Inflammatory macrophage treated with lipopolysaccharide for 4 hours (primary cell): ENCODE measurements at regions not wholly inside any gene's neighbourhood (a gene's known extent, or its start where the extent isn't known, plus 50 kb on each side); places are given as distances from the start of the nearest gene placed in this dataset.

Experiments
- DNase-seq: peaks from one replicate; pipeline ENCODE4 v3.0.0-alpha.2; 2020

DNA sequence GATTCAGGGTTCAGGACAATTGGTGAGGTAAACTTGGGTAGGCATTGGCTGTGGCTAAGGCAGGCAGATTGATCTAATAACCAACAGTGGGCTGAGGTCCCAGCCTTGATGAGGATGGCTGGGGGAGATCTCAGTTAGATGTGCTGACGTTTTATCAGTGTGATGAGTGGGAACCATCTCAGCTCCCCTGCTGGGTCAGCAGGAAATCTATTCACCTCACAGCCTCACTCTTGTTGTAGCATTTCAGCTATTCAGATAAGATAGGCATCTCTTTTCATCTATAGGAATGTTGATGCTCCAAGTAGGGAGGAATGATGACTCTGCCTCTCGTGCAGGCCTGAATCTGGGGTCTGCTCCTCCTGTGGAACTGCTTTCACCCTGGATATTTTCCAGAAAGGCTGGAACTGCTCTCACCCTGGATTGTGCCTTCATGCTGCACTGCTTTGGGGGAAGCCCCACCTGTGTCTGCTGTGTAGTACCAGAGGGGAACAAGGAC, 973.7 kb downstream of the NSUN3 start:
- DNase-seq, result no peak

DNA sequence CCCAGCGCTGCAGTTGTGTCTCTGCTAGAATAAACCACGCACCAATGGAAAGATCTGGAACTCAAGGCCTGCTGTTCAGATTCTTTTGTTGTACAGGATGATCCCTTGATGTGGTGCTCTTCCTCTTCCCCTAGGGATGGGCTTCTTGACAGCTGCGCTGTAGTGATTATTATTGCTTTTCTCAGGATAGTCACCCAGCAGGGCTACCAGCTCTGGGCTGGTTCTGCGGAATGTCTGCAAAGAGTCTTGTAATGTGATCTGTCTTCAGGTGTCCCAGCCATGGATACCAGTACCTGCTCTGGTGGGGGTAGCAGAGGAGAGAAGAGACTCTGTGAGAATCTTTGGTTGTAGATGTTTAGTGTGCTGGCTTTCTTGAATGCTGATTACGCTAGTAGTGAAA, 974.2 kb downstream of the NSUN3 start:
- DNase-seq, result no peak

DNA sequence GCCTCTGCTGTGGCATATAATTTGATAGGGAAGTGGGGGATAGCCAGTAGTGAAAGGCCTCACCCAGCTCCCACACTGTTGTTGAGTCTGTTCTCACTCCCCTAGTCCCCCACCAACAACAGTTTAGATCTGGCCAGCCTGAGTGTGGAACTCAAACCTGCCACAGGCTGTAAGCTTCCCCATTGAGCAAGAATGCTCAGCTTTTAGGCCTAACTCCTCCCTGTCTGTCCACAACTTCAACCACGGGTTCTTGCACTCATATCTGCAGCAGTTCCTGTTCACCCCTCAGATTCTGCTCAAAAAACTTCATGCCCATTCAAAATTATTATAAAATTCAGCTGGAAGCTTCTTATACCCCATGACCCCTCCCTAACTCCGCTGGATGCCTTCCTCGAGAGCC, 975.1 kb downstream of the NSUN3 start:
- no peak for DNase-seq

DNA sequence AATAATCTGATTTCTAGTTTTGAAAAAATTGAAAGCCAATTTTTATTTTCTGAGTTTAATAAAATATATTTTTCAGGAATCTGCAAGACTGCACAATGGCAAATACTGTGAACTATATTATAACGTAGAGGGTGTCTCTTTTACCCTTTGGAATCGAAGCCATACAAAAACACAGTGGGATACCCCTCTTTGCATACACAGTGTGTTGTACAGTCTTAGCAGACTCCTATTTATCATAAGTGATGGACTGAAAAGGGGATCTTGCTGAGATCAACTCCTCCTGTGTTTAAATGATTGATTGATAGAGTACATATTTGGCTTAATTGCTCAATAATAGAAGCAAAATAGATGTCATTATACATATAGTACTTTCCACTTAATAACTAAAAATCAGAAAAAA, 981.2 kb downstream of the NSUN3 start:
- DNase-seq, result no peak

DNA sequence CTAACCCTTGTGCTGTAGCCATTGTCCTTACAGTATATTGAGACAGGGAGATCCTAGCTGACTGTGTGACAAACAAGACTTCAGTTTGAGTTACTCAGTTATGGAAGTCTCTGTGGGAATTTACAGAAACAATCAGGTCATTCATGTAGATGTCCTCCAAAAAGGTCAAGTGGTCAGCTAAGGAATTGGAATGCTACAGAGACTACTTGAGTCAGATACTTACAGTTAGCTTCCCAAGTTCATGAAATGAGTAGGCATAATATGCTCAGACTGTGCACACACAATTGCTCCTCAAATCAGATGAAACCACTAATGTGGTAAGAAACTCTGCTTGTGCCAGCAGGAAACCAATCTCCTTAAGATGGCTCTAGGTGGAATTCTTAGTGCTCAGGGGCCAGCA, 985.7 kb downstream of the NSUN3 start:
- DNase-seq, result no peak

DNA sequence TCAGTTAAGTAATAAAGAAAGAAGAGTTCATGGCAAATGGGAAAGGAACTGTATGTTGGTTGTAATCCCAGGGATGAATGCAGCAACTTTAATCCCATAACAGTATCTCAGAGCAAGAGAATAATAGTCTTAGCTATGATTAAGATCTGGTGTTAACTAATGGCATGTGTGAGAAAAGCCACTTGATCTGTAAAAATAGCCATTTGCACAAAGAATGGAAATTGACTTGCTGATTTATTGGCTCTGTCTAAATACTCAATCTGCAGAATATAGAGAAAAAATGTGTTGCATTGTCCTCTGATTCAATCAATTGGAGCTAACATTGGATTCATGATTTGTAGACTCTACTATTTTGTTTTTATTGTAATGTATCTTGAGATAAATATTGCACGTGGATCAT, 987.0 kb downstream of the NSUN3 start:
- DNase-seq, result no peak

DNA sequence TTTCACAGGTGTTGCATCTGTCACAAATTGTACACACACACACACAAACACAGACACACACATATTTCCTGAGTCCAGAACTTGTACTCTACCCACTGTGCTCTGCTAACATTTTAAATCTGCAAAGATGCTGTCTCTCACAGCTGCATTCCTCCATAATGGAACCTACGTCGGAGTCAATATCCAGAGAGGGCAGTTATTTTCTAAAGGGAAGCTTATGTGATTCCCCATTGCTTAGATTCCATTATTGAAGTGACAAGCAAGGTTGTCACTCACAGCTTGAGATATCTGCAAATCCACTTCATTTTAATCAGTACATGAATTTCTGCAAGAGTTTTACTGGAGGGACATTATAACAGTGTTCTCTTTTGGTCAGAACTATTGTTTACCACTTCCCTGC, 992.4 kb downstream of the NSUN3 start:
- no peak for DNase-seq

DNA sequence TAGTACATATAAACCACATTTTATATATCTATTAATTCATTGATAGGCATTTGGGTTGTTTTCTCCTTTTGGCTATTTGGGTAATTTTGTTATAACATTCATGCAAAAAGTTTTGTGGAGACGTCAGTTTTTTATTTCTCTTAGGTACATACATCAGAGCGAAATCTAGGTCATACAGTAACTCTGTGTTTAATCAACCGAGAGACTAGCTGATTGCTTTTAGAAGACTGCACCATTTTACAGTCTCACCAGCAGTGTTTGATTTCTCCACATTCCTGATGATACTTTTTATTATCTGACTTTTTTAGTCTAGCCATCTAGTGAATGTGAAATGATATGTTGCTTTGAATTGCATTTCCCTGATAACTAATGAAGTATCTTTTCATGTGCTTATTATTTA, 1019.3 kb downstream of the NSUN3 start:
- no peak for DNase-seq

DNA sequence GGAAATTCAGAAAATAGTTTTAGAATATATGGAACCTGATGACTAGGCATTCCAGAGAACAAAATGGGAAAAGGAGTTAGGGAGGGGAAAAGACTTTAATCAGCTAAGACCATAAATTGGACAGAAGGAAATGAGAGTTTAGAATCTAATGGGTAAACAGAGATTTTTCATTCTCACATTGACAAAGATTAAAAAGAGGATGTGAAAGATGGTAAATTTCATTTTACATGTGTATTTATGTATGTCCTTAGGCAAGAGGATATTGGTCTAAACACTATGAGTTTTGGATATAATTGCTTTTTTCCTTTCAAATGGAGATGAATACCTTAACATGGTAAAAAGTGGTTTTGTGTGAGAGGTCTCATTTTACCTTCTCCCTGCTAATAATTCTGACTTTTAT, 1021.9 kb downstream of the NSUN3 start:
- no peak for DNase-seq

DNA sequence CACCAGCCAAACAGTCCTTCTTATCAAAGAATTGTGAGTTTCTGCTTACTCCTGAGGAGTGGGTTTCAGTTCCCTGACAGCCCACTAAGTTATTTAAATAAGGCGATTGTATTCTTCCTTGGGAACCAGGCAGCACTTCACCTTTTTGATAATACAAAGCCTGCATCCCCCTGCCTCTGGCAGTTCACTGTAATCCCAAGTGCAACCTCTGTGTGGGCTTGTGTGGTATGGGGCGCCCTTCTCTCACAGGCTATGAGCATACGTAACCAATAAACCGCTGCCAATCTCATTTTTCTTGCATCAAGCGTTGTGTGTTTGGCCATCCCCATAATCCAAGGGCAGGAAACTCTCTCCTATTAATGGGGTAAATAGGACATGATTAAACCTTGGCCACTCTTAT, 1025.6 kb downstream of the NSUN3 start:
- DNase-seq, result no peak

DNA sequence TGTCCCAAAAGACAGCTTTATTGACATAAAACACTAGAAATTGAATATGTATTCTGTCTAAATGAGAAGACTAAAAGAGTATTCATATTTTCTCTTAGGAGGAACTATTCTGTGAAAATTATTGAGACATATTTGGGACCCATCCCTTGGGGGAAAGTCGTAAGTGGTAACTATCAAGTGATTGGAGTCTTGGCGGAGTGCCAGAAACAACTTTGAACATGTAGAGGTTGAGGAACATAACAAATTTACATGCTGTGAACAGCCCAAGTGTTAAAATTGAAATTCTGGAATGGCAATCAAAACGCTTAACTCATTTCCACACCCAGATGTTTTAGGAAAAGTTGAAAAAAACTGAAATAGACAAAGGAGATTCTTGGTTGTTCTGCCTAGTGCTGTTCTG, 1034.6 kb downstream of the NSUN3 start:
- no peak for DNase-seq

DNA sequence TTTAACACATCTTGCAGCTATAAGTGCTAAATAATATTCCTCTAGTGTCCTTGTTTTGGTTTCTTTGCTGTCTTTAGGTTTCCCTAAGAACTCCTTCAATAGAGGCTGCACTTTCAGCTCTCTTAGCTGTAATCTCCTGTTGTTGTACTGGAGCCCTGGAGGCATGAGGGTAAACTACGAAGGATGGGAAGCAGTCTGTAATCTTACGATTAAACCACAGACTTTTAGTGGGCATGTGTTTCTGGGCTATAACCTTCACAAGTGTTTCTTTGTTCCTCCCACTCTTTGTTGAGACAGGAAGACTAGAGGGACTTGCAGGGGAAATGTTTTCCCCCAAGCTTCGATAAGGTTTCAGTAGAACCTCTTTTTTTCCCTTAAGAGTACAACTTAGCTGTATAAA, 1058.1 kb downstream of the NSUN3 start:
- no peak for DNase-seq

DNA sequence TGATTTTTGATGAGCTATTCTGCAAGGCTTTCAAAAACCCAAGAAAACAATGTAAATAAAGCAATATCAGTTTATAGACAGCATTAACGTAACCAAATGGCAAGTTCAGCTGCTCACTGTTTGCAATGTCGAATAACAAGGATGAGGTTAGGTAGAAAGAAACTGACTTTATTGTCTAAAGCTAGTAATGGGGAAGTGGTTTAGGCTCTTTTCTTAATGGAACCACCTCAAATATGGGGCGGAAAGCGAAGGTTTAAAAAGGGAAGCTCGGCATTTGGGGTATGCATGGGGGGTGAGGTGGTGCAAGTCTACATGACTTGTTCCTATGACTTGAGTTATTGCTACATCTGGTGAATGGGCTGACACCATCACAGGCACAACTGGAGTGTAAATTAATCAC, 1060.2 kb downstream of the NSUN3 start:
- no peak for DNase-seq

DNA sequence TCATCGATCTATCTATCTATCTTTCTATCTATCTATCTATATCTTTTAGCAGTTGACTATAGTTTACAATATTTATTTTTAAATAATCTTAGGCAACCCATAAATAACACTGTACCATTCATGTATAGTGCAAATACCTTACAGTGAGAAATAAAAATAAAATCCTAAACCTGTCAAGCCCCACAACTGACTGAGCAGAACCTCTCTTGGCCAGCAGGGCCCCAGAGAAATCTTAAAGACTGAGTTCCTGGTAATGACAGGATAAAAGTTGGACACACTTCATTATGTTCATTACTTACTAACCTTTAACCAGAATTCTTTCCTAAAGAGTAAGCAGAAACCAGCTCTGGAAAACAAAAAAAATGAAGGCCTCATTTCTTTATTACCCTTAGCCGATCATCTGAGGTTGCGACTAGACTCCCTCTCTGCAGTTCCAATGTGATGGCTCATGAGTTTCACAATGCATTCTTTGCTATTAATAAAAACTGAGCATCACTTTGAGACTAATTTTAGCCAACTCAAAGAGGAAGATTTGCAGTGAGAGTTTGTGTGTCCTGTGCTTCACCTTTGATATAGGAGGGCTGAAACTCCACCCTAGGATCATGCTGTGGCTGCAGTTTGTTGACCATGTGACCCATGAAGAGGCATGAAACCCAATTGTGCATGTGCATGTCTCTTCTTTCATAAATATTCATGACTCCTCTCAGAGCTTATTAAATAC, 1072.0 kb downstream of the NSUN3 start:
- no peak for DNase-seq

DNA sequence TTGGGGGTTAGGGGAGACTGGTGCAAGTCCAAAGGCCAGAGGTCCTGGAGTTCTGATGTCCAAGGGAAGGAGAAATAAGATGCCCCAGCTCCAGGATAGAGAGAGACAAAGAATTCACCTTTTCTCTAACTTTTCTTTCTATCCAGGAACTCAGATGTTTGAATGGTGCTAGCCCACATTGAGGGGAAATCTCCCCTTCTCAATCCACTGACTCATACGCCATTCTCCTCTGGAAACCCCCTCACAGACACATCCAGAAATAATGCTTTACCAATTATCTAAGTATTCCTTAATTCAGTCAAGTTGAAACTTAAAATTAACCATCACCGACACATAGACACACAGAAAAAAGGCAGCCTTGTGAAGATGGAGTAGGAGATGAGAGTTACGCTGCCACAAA, 1085.2 kb downstream of the NSUN3 start:
- no peak for DNase-seq

DNA sequence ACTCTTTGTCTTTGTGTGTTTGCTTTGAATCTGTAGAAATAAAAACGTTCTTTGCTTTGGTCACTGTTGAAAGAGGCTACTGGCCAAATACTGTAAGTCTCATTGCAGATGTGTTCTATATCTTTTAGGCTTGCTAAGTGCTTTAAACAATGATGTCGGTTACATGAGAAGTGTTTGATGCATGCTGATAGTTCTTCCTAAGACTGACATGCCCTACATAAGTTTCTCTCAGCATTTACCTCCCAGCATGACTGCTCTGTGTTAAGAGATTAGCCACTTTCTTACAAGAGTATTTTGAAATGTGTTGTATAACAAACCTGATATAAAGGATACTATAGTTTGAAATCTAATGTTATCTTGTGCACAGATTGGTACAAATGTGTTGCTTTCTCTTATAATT, 1088.7 kb downstream of the NSUN3 start:
- no peak for DNase-seq

DNA sequence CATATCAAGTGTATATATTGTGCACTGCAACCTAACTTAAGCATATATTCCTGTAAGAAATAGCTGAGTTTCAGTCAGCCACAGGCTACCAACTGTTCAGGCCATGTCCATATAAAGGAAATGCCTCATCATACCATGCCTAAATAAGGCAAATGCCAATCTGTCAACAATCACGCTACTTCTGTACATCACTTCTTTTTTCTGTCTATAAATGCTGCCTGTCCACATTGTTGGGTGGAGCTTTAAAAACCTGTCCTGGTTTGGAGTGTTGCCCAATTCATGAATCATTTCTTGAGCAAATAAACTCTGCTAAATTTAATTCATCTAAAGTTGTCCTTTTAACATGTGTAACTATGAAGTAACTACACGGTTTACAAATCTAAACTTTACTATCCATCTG, 1091.9 kb downstream of the NSUN3 start:
- DNase-seq, result no peak

DNA sequence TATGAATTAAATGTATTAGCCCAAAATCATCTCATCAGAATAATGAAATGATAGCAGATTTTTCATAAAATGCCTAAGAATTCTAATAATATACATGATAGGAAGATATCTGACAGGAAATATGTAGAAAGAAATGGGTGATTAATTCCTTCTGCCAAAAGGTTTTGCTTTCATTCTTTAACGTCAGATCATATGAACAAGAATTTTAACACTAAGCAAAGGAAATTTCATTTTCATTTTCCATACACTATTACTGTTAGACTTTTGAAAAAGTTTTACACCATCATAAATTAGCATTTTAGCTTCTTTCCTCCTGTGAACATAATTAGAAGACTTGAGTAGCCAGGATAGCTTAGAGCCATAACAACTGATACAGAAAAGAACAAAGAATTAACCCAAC, 1099.9 kb downstream of the NSUN3 start:
- DNase-seq, result no peak

DNA sequence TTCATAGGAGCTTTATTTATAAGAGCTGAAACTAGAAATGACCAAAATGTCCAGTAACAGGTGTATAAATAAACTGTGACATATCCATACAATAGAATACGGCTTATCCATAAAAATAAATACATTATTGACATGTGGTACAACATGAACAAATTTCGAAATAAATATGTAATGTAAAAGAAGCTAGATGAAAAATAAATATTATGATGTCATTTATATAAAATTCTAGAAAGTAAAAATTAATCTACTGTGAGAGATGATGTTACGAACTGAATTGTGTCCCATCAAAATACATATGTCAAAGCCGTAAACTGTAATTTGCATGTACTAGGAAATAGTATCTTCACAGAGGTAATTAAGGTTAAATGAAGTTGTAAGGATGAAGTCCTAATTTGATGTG, 1104.9 kb downstream of the NSUN3 start:
- DNase-seq, result no peak

DNA sequence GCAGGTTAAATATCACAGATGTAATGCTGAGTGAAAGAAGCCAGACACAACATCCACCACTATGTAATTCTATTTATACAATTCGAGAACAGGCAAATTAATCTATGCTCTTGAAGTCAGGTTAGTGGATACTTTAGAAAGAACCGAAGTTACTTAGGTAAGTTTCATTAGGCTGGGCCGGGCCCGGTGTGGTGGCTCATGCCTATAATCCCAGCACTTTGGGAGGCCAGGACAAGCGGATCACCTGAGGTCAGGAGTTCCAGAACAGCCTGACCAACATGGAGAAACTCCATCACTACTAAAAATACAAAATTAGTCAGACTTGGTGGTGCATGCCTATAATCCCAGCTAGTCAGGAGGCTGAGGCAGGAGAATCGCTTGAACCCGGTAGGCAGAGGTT, 1105.7 kb downstream of the NSUN3 start:
- DNase-seq, result no peak

DNA sequence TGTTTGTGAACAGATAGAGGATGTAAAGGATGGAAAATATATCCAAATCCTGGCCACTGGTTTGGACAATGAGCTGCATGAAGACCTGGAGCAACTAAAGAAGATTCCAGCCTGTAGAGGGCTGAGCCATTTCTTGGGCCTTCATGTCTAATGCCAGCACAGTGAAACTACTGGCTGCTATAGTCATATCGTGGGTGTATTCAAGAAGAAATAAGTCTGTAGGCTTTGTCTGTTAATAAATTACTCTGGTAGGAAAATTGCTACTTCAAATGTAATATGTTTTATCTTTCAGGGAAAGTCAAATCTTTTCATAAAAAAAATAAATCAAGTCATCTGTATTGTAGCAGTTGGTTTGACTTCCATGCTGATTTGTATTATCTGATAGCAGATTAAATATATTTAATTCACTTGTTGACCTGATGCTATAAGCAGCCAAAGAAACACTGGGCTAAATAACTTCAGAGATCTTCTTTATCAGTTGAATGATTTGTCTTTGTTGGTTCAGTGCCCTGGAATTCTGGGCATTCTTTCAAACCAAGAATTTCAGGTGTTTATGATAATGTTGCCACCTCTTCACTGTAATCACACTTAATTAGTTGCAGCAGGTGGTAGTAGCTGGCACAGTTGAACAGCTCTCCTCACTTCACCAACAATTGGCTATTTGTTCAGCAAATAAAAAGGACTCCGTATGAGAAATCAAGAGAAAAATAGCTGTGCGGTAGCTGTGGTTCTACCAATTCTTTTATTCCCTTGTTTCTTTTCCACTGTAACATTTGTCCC, 1109.5 kb downstream of the NSUN3 start:
- DNase-seq, result no peak

DNA sequence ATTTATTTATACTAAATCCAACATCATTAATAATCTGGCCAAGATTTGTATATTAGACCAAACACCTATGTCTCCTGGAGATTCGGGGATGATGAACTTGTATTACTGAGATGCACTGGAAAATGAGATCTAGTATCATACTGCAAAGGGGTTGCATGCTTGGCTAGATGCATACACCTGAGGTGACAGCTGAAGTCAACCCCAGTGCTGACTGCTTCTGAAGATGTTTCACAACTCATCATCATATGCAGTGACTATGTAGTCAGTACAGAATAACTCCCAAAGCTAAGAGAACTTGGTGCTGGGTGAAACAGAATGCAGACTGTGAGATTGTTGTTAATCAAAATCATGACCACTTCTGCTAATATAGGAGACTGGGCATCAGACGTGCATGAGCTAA, 1114.2 kb downstream of the NSUN3 start:
- DNase-seq, result no peak

DNA sequence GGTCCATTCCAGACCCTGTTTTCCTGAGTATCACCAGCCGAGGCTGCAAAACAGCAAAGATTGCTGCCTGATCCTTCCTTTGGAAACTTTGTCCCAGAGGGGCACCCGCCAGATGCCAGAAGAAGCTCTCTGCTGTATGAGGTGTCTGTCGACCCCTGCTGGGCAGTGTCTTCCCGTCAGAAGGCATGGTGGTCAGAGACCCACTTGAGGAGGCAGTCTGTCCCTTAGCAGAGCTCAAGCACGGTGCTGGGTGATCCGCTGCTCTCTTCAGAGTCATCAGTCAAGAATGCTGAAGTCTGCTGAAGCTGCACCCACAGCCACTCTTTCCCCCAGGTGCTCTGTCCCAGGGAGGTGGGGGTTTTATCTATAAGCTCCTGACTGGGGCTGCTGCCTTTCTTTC, 1121.2 kb downstream of the NSUN3 start:
- DNase-seq, result no peak

DNA sequence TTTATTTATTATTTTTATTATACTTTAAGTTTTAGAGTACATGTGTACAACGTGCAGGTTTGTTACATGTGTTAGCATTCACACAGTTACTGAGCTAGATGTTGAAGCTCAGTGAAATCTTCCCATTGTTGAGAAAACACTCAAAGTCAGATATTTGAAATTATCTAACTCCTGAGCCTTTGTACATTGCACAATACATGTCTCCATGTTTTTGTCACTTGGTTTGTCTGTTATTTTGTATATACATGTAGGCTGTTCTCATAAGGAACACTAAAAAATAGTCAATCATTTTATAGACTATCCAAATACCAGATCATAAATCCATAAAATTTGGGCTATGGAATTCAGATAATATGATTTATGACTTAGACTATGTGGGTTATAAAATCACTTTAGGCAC, 1126.5 kb downstream of the NSUN3 start:
- no peak for DNase-seq

DNA sequence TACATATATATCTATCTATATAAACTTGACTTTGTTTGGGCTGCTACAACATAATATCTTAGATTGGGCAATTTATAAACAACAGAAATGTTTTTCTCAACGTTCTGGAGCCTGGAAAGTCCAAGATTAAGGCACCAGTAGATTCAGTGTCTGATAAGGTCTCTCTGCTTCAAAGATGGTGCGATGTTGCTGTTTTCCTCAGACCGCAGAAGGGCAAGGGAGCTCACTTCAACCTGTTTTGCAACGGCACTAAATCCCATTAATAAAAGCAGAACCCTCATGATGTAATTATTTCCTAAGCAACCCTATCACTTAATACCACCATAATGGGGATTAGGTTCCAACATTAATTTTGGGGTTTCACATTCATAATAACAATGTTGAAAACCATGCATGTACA, 1134.8 kb downstream of the NSUN3 start:
- no peak for DNase-seq
